H9 (cell line): ENCODE measurements at regions not wholly inside any gene's neighbourhood (a gene's known extent, or its start where the extent isn't known, plus 50 kb on each side); places are given as distances from the start of the nearest gene placed in this dataset.

ENCODE experiments used
- DNase-seq: peaks from one replicate; pipeline ENCODE4 v3.0.0-alpha.2; 2017
- H2AFZ ChIP-seq: one replicate; pipeline ENCODE4 v1.6.1; 2013; ENCODE audit warnings: mild to moderate bottlenecking, low read length, control low read depth, moderate library complexity
- H2AK5ac ChIP-seq: 2 replicates; pipeline ENCODE4 v1.6.1; 2013; ENCODE audit warnings: low read length, control low read depth, mixed read lengths; ENCODE audit not compliant: insufficient read length
- H2BK120ac ChIP-seq: one replicate; pipeline ENCODE4 v1.6.1; 2013; ENCODE audit warnings: low read depth, mild to moderate bottlenecking, low read length, control low read depth, inconsistent platforms; ENCODE audit not compliant: poor library complexity, severe bottlenecking
- H2BK12ac ChIP-seq: 2 replicates; pipeline ENCODE4 v1.6.1; 2013; ENCODE audit warnings: low read length, control low read depth, mixed read lengths, low read depth; ENCODE audit not compliant: insufficient read length
- H2BK15ac ChIP-seq: 2 replicates; pipeline ENCODE4 v1.6.1; 2013; ENCODE audit warnings: low read depth, low read length, control low read depth
- H2BK20ac ChIP-seq: one replicate; pipeline ENCODE4 v1.6.1; 2013; ENCODE audit warnings: low read depth, mild to moderate bottlenecking, low read length, control low read depth, inconsistent platforms; ENCODE audit not compliant: poor library complexity, severe bottlenecking
- H2BK5ac ChIP-seq: 2 replicates; pipeline ENCODE4 v1.6.1; 2013; ENCODE audit warnings: low read length, control low read depth, mixed read lengths; ENCODE audit not compliant: insufficient read length
- H3K14ac ChIP-seq: 2 replicates; pipeline ENCODE4 v1.6.1; 2013; ENCODE audit warnings: low read length, control low read depth; ENCODE audit not compliant: insufficient read depth
- H3K18ac ChIP-seq: 2 replicates; pipeline ENCODE4 v1.6.1; 2013; ENCODE audit warnings: low read depth, mild to moderate bottlenecking, mixed read lengths, low read length, control low read depth; ENCODE audit not compliant: insufficient read length
- H3K23ac ChIP-seq: 2 replicates; pipeline ENCODE4 v1.6.1; 2013; ENCODE audit warnings: low read length, control low read depth, mixed read lengths, low read depth; ENCODE audit not compliant: insufficient read length
- H3K23me2 ChIP-seq: 2 replicates; pipeline ENCODE4 v1.6.1; 2013; ENCODE audit warnings: low read depth, mild to moderate bottlenecking, mixed read lengths, low read length, control low read depth; ENCODE audit not compliant: insufficient read length, poor library complexity, severe bottlenecking
- H3K27ac ChIP-seq: 2 replicates; pipeline ENCODE4 v1.5.1; 2013; ENCODE audit warnings: low read length, control low read depth, mixed read lengths, low read depth; ENCODE audit not compliant: insufficient read length
- H3K27me3 ChIP-seq: 2 replicates; pipeline ENCODE4 v1.6.1; 2013; ENCODE audit warnings: low read length, control low read depth, inconsistent platforms; ENCODE audit not compliant: insufficient read depth
- H3K4ac ChIP-seq: 2 replicates; pipeline ENCODE4 v1.6.1; 2013; ENCODE audit warnings: low read depth, mild to moderate bottlenecking, control low read depth, inconsistent platforms, low read length, moderate library complexity
- H3K4me1 ChIP-seq: 2 replicates; pipeline ENCODE4 v1.6.1; 2013; ENCODE audit warnings: low read length, control low read depth, inconsistent platforms; ENCODE audit not compliant: insufficient read depth
- H3K4me2 ChIP-seq: 2 replicates; pipeline ENCODE4 v1.6.1; 2013; ENCODE audit warnings: low read length, control low read depth, mixed read lengths; ENCODE audit not compliant: insufficient read length, insufficient read depth
- H3K56ac ChIP-seq: 2 replicates; pipeline ENCODE4 v1.6.1; 2013; ENCODE audit warnings: low read depth, mild to moderate bottlenecking, mixed read lengths, low read length, control low read depth; ENCODE audit not compliant: insufficient read length
- H3K79me1 ChIP-seq: 2 replicates; pipeline ENCODE4 v1.6.1; 2013; ENCODE audit warnings: low read depth, mild to moderate bottlenecking, moderate library complexity, low read length, control low read depth, inconsistent platforms; ENCODE audit not compliant: insufficient read depth, poor library complexity, severe bottlenecking
- H3K79me2 ChIP-seq: 2 replicates; pipeline ENCODE4 v1.6.1; 2013; ENCODE audit warnings: low read length, control low read depth, inconsistent platforms; ENCODE audit not compliant: insufficient read depth
- H3K9ac ChIP-seq: 2 replicates; pipeline ENCODE4 v1.6.1; 2013; ENCODE audit warnings: low read length, control low read depth, mixed read lengths; ENCODE audit not compliant: insufficient read length; ENCODE audit errors: extremely low read depth
- H3K9me3 ChIP-seq: one replicate; pipeline ENCODE4 v1.6.1; 2013; ENCODE audit warnings: low read depth, low read length, inconsistent platforms; ENCODE audit not compliant: control insufficient read depth
- H3T11ph ChIP-seq: one replicate; pipeline ENCODE4 v1.6.1; 2013; ENCODE audit warnings: mild to moderate bottlenecking, low read length, control low read depth, inconsistent platforms
- H4K20me1 ChIP-seq: one replicate; pipeline ENCODE4 v1.6.1; 2013; ENCODE audit not compliant: control insufficient read depth, insufficient read length, insufficient read depth
- H4K5ac ChIP-seq: 2 replicates; pipeline ENCODE4 v1.6.1; 2013; ENCODE audit warnings: low read depth, mild to moderate bottlenecking, mixed read lengths, low read length, control low read depth; ENCODE audit not compliant: insufficient read length
- H4K8ac ChIP-seq: replicated peaks from 2 replicates; pipeline ENCODE4 v1.6.1; 2013; ENCODE audit warnings: low read length, control low read depth, mixed read lengths, low read depth; ENCODE audit not compliant: insufficient read length
- H4K91ac ChIP-seq: 2 replicates; pipeline ENCODE4 v1.6.1; 2013; ENCODE audit warnings: low read depth, mild to moderate bottlenecking, moderate library complexity, mixed read lengths, low read length, control low read depth; ENCODE audit not compliant: insufficient read length
- H3K27ac Mint-ChIP-seq, 3 experiments: 2 replicates in 2 of 3; 3 replicates in 1 of 3; pipeline ENCODE4 v1.8.0; 2020 to 2021; ENCODE audit warnings: mixed read lengths in 3 of 3, mild to moderate bottlenecking in 1 of 3, moderate library complexity in 1 of 3
- H3K27me3 Mint-ChIP-seq: 2 replicates; pipeline ENCODE4 v1.8.0; 2021; ENCODE audit warnings: low read depth, mild to moderate bottlenecking, moderate library complexity, mixed read lengths
- H3K36me3 Mint-ChIP-seq, 3 experiments: 2 replicates in 2 of 3; 3 replicates in 1 of 3; pipeline ENCODE4 v1.8.0; 2020 to 2021; ENCODE audit warnings: low read depth in 3 of 3, mixed read lengths in 3 of 3; ENCODE audit not compliant: insufficient read depth in 1 of 3
- H3K4me1 Mint-ChIP-seq, 2 experiments: 2 replicates each; pipeline ENCODE4 v1.8.0; 2020; ENCODE audit warnings: mixed read lengths in 2 of 2
- H3K4me3 Mint-ChIP-seq, 2 experiments: 2 replicates in 1 of 2; 3 replicates in 1 of 2; pipeline ENCODE4 v1.8.0; 2020 to 2021; ENCODE audit warnings: mild to moderate bottlenecking in 2 of 2, mixed read lengths in 2 of 2, moderate library complexity in 1 of 2
- H3K9me3 Mint-ChIP-seq, 2 experiments: 2 replicates in 1 of 2; 3 replicates in 1 of 2; pipeline ENCODE4 v1.8.0; 2020; ENCODE audit warnings: mild to moderate bottlenecking in 2 of 2, mixed read lengths in 2 of 2, moderate library complexity in 1 of 2
- CTCF ChIP-seq: fragments of 200-600 bp; sonication (generic); conservative IDR thresholded peaks from 3 replicates; pipeline ENCODE4 v1.8.0; 2021; ENCODE audit warnings: antibody characterized with exemption, mild to moderate bottlenecking
- WGBS: extraction: QIAGEN DNeasy Blood & Tissue Kit; methylation state at CpG from one replicate; pipeline ENCODE4 v1.1.7; 2013; ENCODE audit warnings: missing lambda C conversion rate, low lambda C conversion rate, mixed read lengths; ENCODE audit not compliant: insufficient read length; ENCODE audit errors: extremely low coverage; 5-methylcytosine and 5-hydroxymethylcytosine counted together

- Histone ChIP-seq H3K18ac (no peak overlapping the region), H2BK5ac (no peak overlapping the region), H3K23ac (no peak overlapping the region), H3K4ac (no peak overlapping the region), H2BK20ac (no peak overlapping the region), H4K5ac (no peak overlapping the region), H3K56ac (no peak overlapping the region), H2BK12ac (no peak overlapping the region), H2BK120ac (no peak overlapping the region), H2AFZ (no peak overlapping the region), H3T11ph (no peak overlapping the region), H2AK5ac (no peak overlapping the region), H4K20me1 (no peaks in the 10 kb centered on the region), H3K4me2 (no peak overlapping the region), H3K27ac (no peak overlapping the region), H3K9ac (no peak overlapping the region), H3K79me1 (no peaks in the 10 kb centered on the region), H4K91ac (no peak overlapping the region), H3K27me3 (no peaks in the 10 kb centered on the region), H4K8ac (no peak overlapping the region), H3K9me3 (peaks cover 4% of the 10 kb centered on the region), H3K79me2 (no peaks in the 10 kb centered on the region), H3K23me2 (no peaks in the 10 kb centered on the region), H2BK15ac (no peak overlapping the region), H3K4me1 (no peaks in the 10 kb centered on the region), H3K14ac (no peak overlapping the region)
- no CpG with 5 or more reads among the region's 4 CpGs for WGBS
- peaks cover 3% of the 10 kb centered on the region; the same call in 1 of the 2 replicates for H3K27me3 Mint-ChIP-seq
- DNase-seq = no peak
- H3K9me3 Mint-ChIP-seq = peaks cover 39 to 41% of the 10 kb centered on the region in 2 experiments; a peak in 4 of 5 replicates
- H3K36me3 Mint-ChIP-seq = 0 out of 7 replicates have a peak, but pooled peaks cover 0 to 9% (median 0%) of the 10 kb centered on the region in 3 experiments
- H3K4me1 Mint-ChIP-seq = no peaks in the 10 kb centered on the region
- H3K4me3 Mint-ChIP-seq = no peak overlapping the region
- no peak for TF ChIP-seq CTCF
- H3K27ac Mint-ChIP-seq = no peak overlapping the region
These were observed 95.6 kb downstream of the CYP26B1 start for GRCh38 chr2:72051971-72052505.
